ENCODE measurements at regions not wholly inside any gene's neighbourhood (a gene's known extent, or its start where the extent isn't known, plus 50 kb on each side); places are given as distances from the start of the nearest gene placed in this dataset.
A peak's percentile ranks its signal among the peaks of the same experiment; 100 is the strongest.
"Not testable (repeated sequence)": the region's sequence is repeated elsewhere in the genome, so short reads cannot be mapped to it uniquely, and the experiment has no call there.

- DNase-seq (ENCODE audit: low read depth): no peak
Observed at GRCh38 chr10:78210976-78211375, 177.3 kb downstream of the RPS24 start.

- DNase-seq (ENCODE audit: low read depth): peak; percentile 14
Observed at GRCh38 chr10:78211561-78212051, 177.9 kb downstream of the RPS24 start.

DNA sequence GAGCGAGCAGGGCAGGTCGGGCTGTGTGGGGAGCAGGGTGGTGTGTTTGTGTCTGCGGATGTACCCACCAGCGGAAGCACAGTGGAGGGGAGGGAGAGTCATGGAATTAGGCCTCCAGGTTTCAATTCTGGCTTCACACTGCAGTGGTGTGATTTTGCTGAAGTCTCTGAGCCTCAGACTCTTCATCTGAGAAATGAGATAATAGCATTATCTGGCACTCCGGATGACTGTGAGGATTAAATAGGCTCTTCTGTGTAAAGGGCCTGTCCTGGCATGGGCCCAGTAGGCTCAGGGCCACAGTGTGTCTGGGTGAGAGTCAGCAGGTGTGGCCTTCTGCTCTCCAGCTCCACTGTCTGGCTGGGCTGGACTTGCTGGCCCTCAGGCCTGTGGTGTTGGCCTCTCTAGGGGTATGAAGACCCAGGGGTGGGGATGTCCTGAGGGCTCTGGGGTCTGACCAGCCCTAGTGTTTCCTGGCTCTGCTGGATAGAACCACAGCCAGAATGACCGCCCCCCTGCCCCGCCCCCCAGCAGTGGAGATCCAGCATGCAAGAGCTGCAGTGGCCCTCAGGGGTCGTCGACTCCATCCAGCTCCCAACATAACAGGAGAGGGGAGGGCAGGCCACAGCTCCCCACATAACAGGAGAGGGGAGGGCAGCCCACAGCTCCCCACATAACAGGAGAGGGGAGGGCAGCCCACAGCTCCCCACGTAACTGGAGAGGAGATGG lies 178.6 kb downstream of the RPS24 start:
- no peak for DNase-seq (ENCODE audit: low read depth)

DNA sequence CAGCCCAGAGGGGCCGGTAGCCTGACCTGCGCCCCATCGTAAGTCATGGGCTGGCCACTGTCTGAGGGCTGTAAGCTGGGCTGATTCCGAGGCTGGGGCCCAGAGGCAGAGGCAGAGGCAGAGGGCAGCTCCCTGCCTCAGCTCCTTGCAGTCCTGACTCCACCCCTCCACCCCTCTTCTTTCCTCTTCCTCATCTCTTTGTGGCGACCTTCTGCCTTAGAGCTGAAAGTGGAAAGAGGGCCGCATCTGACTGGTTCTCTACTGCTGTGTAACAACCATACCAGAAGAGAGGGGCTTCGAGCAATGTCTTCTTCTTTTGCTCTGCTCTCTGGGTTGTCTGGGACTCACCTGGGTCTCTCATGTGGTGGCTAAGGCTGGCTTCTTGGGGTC lies 179.1 kb downstream of the RPS24 start:
- DNase-seq (ENCODE audit: low read depth): no peak

- DNase-seq (ENCODE audit: low read depth): no peak
Observed at GRCh38 chr10:78214955-78215354, 181.3 kb downstream of the RPS24 start.

DNA sequence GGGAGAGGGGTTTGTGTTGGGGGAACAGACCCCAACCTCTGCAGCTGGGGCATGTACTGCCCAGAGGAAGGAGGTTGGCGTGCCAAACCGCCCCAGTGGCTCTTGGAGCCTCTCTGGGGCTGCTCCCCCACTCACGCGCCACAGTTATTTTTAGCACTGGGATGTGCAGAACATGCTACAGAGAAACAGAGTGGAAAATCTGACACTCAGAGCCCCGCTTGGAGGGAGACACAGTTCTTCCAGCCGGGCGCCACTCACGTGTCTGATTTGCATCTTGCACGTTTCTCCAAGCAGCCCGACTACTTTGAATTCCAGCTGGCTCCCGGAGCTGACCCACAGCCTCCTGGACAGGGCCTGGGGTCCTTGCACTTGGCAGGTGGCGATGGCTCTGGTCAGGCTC lies 182.0 kb downstream of the RPS24 start:
- DNase-seq (ENCODE audit: low read depth): no peak

- DNase-seq (ENCODE audit: low read depth): no peak
Observed at GRCh38 chr10:78217336-78217735, 183.7 kb downstream of the RPS24 start.

DNA sequence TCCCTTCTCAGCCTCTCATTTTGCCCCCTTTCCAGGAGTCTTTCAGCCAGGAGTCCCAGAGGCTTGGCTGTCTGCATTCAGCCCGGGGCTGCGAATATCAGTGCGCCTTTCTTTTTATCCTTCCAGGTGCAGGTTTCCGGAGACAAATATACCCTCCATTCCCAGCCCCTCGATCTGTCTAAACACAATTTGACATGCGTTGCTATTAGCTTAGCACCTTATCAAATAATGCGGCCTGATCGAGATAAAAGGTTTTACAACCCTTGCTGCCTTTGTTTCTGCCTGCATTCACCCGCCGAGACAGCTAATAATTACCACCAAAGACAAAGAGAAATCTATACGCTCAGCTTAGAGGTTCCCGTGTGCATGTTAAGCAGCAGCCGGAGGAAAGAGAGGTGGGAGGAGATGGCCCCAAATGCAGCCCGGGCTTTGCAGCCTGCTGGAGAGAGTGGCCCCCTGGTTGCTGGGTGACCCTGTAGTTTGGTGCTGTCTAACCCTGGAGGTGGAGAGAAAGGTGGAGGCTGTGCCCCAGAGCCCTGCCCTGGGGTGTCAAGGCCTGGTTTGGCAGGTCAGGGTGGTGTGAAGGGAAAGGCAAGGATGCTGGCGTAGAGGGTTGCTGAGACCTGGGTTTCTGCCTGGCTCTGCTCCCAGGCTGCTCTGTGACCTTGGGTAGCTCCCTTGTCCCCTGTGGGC lies 185.3 kb downstream of the RPS24 start:
- no peak for DNase-seq (ENCODE audit: low read depth)

DNA sequence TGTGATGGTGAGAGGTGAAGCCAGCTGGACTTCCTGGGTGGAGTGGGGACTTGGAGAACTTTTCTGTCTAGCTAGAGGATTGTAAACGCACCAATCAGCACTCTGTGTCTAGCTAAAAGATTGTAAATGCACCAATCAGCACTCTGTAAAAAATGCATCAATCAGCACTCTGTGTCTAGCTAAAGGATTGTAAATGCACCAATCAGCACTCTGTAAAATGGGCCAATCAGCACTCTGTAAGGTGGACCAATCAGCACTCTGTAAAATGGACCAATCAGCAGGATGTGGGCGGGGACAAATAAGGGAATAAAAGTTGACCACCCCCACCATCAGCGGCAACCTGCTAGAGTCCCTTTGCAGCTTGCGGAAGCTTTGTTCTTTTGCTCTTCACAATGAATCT lies 185.9 kb downstream of the RPS24 start:
- DNase-seq (ENCODE audit: low read depth): not testable (repeated sequence)

GRCh38 chr10:78220781-78221180 lies 187.1 kb downstream of the RPS24 start:
- DNase-seq (ENCODE audit: low read depth): no peak

GRCh38 chr10:78222096-78222790 lies 188.6 kb downstream of the RPS24 start:
- no peak for DNase-seq (ENCODE audit: low read depth)

DNA sequence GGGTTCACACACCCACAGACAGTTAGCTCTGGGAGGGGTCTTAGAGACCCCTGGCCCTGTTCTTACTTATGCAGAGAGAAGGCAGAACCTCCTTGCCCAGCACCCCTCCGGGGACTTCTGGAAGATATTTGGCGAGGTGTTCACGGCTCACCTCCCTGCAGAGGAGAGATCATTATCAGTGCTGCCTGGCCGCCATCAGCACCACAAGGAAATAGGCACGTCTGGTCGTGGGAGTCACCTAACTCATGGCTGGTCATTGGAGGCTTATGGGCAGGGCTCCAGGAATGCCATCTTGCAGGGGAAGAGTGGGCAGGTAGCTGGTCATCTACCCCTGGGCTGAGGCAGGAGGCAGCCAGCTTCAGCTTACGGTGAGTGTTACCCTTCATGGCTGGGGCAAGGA lies 189.4 kb downstream of the RPS24 start:
- no peak for DNase-seq (ENCODE audit: low read depth)

- DNase-seq (ENCODE audit: low read depth): peak; percentile 15
Observed at GRCh38 chr10:78224602-78225001, 190.9 kb downstream of the RPS24 start.

GRCh38 chr10:78225594-78225993 lies 191.9 kb downstream of the RPS24 start:
- no peak for DNase-seq (ENCODE audit: low read depth)

- no peak for DNase-seq (ENCODE audit: low read depth)
Observed at GRCh38 chr10:78229489-78229888, 195.8 kb downstream of the RPS24 start.

- no peak for DNase-seq (ENCODE audit: low read depth)
Observed at GRCh38 chr10:78229950-78230675, 196.4 kb downstream of the RPS24 start.

- DNase-seq (ENCODE audit: low read depth): no peak
Observed at GRCh38 chr10:78231327-78231726, 197.7 kb downstream of the RPS24 start.

- DNase-seq (ENCODE audit: low read depth): no peak
Observed at GRCh38 chr10:78231939-78232338, 198.3 kb downstream of the RPS24 start.

DNA sequence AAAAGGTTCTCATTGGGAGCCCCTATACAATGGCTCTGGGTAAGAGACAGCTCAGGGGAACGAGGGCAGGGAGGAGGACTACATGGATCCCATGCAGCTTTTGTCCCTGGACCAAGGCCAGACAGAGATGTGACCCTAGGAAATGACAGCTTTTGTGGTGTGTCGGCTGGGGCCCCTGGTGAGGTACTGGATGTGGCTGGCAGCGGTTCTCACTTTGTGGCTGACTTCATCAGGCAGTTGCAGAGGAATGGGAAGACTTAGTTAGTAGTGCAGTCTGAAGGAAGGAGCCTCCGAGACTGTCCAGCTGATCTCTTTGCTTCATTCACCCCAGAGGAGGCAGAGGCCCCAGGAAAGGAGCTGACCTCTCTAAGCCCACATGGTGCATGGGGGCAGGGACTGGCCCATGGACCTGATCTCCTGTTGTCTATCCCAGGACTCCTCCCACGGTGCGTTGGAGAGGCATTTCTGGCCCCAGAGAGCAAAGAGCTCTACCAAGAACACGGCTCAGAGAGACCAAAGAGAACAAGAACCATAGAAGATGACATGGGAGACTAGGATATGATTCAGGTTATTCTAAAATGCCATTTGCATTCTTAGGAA lies 202.9 kb downstream of the RPS24 start:
- DNase-seq (ENCODE audit: low read depth): no peak

- not testable (repeated sequence) for DNase-seq (ENCODE audit: low read depth)
Observed at GRCh38 chr10:78237951-78238350, 204.3 kb downstream of the RPS24 start.

- no peak for DNase-seq (ENCODE audit: low read depth)
Observed at GRCh38 chr10:78247266-78247665, 213.6 kb downstream of the RPS24 start.

DNA sequence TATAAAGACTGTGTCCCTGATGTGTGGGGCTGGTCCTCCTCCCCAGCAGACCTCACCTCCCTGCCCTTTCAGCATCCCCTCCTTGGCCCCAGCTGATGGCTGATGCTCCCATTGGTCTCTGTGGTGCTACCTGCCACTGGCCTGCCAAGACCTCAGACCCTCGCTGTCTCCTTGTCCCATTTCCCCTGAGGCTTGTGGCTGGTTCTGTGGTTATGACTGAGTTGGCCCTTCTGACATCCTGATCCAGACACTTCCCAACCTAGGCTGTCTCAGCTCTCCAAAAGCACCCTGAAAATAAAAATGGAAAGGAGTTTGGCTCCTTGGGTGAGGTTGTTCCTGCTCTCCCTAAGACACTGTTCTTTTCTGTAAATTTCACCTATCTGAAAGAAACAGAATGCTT lies 214.2 kb downstream of the RPS24 start:
- DNase-seq (ENCODE audit: low read depth): no peak

Measured in non-pigmented ciliary epithelial cell (primary cell).